H9 (cell line): ENCODE measurements at regions not wholly inside any gene's neighbourhood (a gene's known extent, or its start where the extent isn't known, plus 50 kb on each side); places are given as distances from the start of the nearest gene placed in this dataset.

Experiments
- DNase-seq: peaks from one replicate; pipeline ENCODE4 v3.0.0-alpha.2; 2017
- H2AFZ ChIP-seq: one replicate; pipeline ENCODE4 v1.6.1; 2013; ENCODE audit warnings: mild to moderate bottlenecking, low read length, control low read depth, moderate library complexity
- H2AK5ac ChIP-seq: 2 replicates; pipeline ENCODE4 v1.6.1; 2013; ENCODE audit warnings: low read length, control low read depth, mixed read lengths; ENCODE audit not compliant: insufficient read length
- H2BK120ac ChIP-seq: one replicate; pipeline ENCODE4 v1.6.1; 2013; ENCODE audit warnings: low read depth, mild to moderate bottlenecking, low read length, control low read depth, inconsistent platforms; ENCODE audit not compliant: poor library complexity, severe bottlenecking
- H2BK12ac ChIP-seq: 2 replicates; pipeline ENCODE4 v1.6.1; 2013; ENCODE audit warnings: low read length, control low read depth, mixed read lengths, low read depth; ENCODE audit not compliant: insufficient read length
- H2BK15ac ChIP-seq: 2 replicates; pipeline ENCODE4 v1.6.1; 2013; ENCODE audit warnings: low read depth, low read length, control low read depth
- H2BK20ac ChIP-seq: one replicate; pipeline ENCODE4 v1.6.1; 2013; ENCODE audit warnings: low read depth, mild to moderate bottlenecking, low read length, control low read depth, inconsistent platforms; ENCODE audit not compliant: poor library complexity, severe bottlenecking
- H2BK5ac ChIP-seq: 2 replicates; pipeline ENCODE4 v1.6.1; 2013; ENCODE audit warnings: low read length, control low read depth, mixed read lengths; ENCODE audit not compliant: insufficient read length
- H3K14ac ChIP-seq: 2 replicates; pipeline ENCODE4 v1.6.1; 2013; ENCODE audit warnings: low read length, control low read depth; ENCODE audit not compliant: insufficient read depth
- H3K18ac ChIP-seq: 2 replicates; pipeline ENCODE4 v1.6.1; 2013; ENCODE audit warnings: low read depth, mild to moderate bottlenecking, mixed read lengths, low read length, control low read depth; ENCODE audit not compliant: insufficient read length
- H3K23ac ChIP-seq: 2 replicates; pipeline ENCODE4 v1.6.1; 2013; ENCODE audit warnings: low read length, control low read depth, mixed read lengths, low read depth; ENCODE audit not compliant: insufficient read length
- H3K23me2 ChIP-seq: 2 replicates; pipeline ENCODE4 v1.6.1; 2013; ENCODE audit warnings: low read depth, mild to moderate bottlenecking, mixed read lengths, low read length, control low read depth; ENCODE audit not compliant: insufficient read length, poor library complexity, severe bottlenecking
- H3K27ac ChIP-seq: 2 replicates; pipeline ENCODE4 v1.5.1; 2013; ENCODE audit warnings: low read length, control low read depth, mixed read lengths, low read depth; ENCODE audit not compliant: insufficient read length
- H3K27me3 ChIP-seq: 2 replicates; pipeline ENCODE4 v1.6.1; 2013; ENCODE audit warnings: low read length, control low read depth, inconsistent platforms; ENCODE audit not compliant: insufficient read depth
- H3K4ac ChIP-seq: 2 replicates; pipeline ENCODE4 v1.6.1; 2013; ENCODE audit warnings: low read depth, mild to moderate bottlenecking, control low read depth, inconsistent platforms, low read length, moderate library complexity
- H3K4me1 ChIP-seq: 2 replicates; pipeline ENCODE4 v1.6.1; 2013; ENCODE audit warnings: low read length, control low read depth, inconsistent platforms; ENCODE audit not compliant: insufficient read depth
- H3K4me2 ChIP-seq: 2 replicates; pipeline ENCODE4 v1.6.1; 2013; ENCODE audit warnings: low read length, control low read depth, mixed read lengths; ENCODE audit not compliant: insufficient read length, insufficient read depth
- H3K56ac ChIP-seq: 2 replicates; pipeline ENCODE4 v1.6.1; 2013; ENCODE audit warnings: low read depth, mild to moderate bottlenecking, mixed read lengths, low read length, control low read depth; ENCODE audit not compliant: insufficient read length
- H3K79me1 ChIP-seq: 2 replicates; pipeline ENCODE4 v1.6.1; 2013; ENCODE audit warnings: low read depth, mild to moderate bottlenecking, moderate library complexity, low read length, control low read depth, inconsistent platforms; ENCODE audit not compliant: insufficient read depth, poor library complexity, severe bottlenecking
- H3K79me2 ChIP-seq: 2 replicates; pipeline ENCODE4 v1.6.1; 2013; ENCODE audit warnings: low read length, control low read depth, inconsistent platforms; ENCODE audit not compliant: insufficient read depth
- H3K9ac ChIP-seq: 2 replicates; pipeline ENCODE4 v1.6.1; 2013; ENCODE audit warnings: low read length, control low read depth, mixed read lengths; ENCODE audit not compliant: insufficient read length; ENCODE audit errors: extremely low read depth
- H3K9me3 ChIP-seq: one replicate; pipeline ENCODE4 v1.6.1; 2013; ENCODE audit warnings: low read depth, low read length, inconsistent platforms; ENCODE audit not compliant: control insufficient read depth
- H3T11ph ChIP-seq: one replicate; pipeline ENCODE4 v1.6.1; 2013; ENCODE audit warnings: mild to moderate bottlenecking, low read length, control low read depth, inconsistent platforms
- H4K20me1 ChIP-seq: one replicate; pipeline ENCODE4 v1.6.1; 2013; ENCODE audit not compliant: control insufficient read depth, insufficient read length, insufficient read depth
- H4K5ac ChIP-seq: 2 replicates; pipeline ENCODE4 v1.6.1; 2013; ENCODE audit warnings: low read depth, mild to moderate bottlenecking, mixed read lengths, low read length, control low read depth; ENCODE audit not compliant: insufficient read length
- H4K8ac ChIP-seq: replicated peaks from 2 replicates; pipeline ENCODE4 v1.6.1; 2013; ENCODE audit warnings: low read length, control low read depth, mixed read lengths, low read depth; ENCODE audit not compliant: insufficient read length
- H4K91ac ChIP-seq: 2 replicates; pipeline ENCODE4 v1.6.1; 2013; ENCODE audit warnings: low read depth, mild to moderate bottlenecking, moderate library complexity, mixed read lengths, low read length, control low read depth; ENCODE audit not compliant: insufficient read length
- H3K27ac Mint-ChIP-seq, 3 experiments: 2 replicates in 2 of 3; 3 replicates in 1 of 3; pipeline ENCODE4 v1.8.0; 2020 to 2021; ENCODE audit warnings: mixed read lengths in 3 of 3, mild to moderate bottlenecking in 1 of 3, moderate library complexity in 1 of 3
- H3K27me3 Mint-ChIP-seq: 2 replicates; pipeline ENCODE4 v1.8.0; 2021; ENCODE audit warnings: low read depth, mild to moderate bottlenecking, moderate library complexity, mixed read lengths
- H3K36me3 Mint-ChIP-seq, 3 experiments: 2 replicates in 2 of 3; 3 replicates in 1 of 3; pipeline ENCODE4 v1.8.0; 2020 to 2021; ENCODE audit warnings: low read depth in 3 of 3, mixed read lengths in 3 of 3; ENCODE audit not compliant: insufficient read depth in 1 of 3
- H3K4me1 Mint-ChIP-seq, 2 experiments: 2 replicates each; pipeline ENCODE4 v1.8.0; 2020; ENCODE audit warnings: mixed read lengths in 2 of 2
- H3K4me3 Mint-ChIP-seq, 2 experiments: 2 replicates in 1 of 2; 3 replicates in 1 of 2; pipeline ENCODE4 v1.8.0; 2020 to 2021; ENCODE audit warnings: mild to moderate bottlenecking in 2 of 2, mixed read lengths in 2 of 2, moderate library complexity in 1 of 2
- H3K9me3 Mint-ChIP-seq, 2 experiments: 2 replicates in 1 of 2; 3 replicates in 1 of 2; pipeline ENCODE4 v1.8.0; 2020; ENCODE audit warnings: mild to moderate bottlenecking in 2 of 2, mixed read lengths in 2 of 2, moderate library complexity in 1 of 2
- WGBS: extraction: QIAGEN DNeasy Blood & Tissue Kit; methylation state at CpG from one replicate; pipeline ENCODE4 v1.1.7; 2013; ENCODE audit warnings: missing lambda C conversion rate, low lambda C conversion rate, mixed read lengths; ENCODE audit not compliant: insufficient read length; ENCODE audit errors: extremely low coverage; 5-methylcytosine and 5-hydroxymethylcytosine counted together
- TF ChIP-seq, protein P1 (sequence below): fragments of 200-600 bp; sonication (generic); conservative IDR thresholded peaks from 3 replicates; pipeline ENCODE4 v1.8.0; 2021; ENCODE audit warnings: antibody characterized with exemption, mild to moderate bottlenecking

DNA sequence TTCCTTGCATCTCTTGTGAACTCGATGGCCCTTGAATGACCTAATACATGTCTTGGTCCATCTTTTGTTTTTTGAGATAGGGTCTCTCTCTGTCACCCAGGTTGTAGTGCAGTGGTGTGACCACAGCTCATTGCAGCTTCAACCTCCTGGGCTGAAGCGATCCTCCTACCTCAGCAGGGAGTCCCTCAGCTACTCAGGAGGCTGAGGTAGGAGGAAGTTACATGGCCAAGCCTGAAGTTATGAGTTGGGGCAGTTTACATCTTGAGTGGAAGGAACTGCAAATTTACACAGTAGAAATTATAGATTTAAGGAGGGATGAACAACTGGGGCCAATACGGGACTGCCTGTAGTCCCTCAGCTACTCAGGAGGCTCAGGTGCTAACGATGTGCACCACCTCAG, 97.2 kb upstream of the METTL14 start:
- Histone ChIP-seq H3K9me3 (no peaks in the 10 kb centered on the region), H2BK15ac (no peak overlapping the region), H4K91ac (no peak overlapping the region), H2BK120ac (no peak overlapping the region), H4K20me1 (no peaks in the 10 kb centered on the region), H2BK5ac (no peak overlapping the region), H3K18ac (no peak overlapping the region), H3K27ac (no peak overlapping the region), H3K27me3 (no peaks in the 10 kb centered on the region), H3K9ac (no peak overlapping the region), H2BK20ac (no peak overlapping the region), H3K4ac (no peak overlapping the region), H3K23me2 (no peaks in the 10 kb centered on the region), H3K23ac (no peak overlapping the region), H2AK5ac (no peak overlapping the region), H3T11ph (no peak overlapping the region), H3K56ac (no peak overlapping the region), H3K4me1 (no peaks in the 10 kb centered on the region), H2AFZ (no peak overlapping the region), H4K8ac (no peak overlapping the region), H2BK12ac (no peak overlapping the region), H3K4me2 (no peak overlapping the region), H3K79me2 (no peaks in the 10 kb centered on the region), H4K5ac (no peak overlapping the region), H3K14ac (no peak overlapping the region), H3K79me1 (no peaks in the 10 kb centered on the region)
- TF ChIP-seq, protein P1, sequence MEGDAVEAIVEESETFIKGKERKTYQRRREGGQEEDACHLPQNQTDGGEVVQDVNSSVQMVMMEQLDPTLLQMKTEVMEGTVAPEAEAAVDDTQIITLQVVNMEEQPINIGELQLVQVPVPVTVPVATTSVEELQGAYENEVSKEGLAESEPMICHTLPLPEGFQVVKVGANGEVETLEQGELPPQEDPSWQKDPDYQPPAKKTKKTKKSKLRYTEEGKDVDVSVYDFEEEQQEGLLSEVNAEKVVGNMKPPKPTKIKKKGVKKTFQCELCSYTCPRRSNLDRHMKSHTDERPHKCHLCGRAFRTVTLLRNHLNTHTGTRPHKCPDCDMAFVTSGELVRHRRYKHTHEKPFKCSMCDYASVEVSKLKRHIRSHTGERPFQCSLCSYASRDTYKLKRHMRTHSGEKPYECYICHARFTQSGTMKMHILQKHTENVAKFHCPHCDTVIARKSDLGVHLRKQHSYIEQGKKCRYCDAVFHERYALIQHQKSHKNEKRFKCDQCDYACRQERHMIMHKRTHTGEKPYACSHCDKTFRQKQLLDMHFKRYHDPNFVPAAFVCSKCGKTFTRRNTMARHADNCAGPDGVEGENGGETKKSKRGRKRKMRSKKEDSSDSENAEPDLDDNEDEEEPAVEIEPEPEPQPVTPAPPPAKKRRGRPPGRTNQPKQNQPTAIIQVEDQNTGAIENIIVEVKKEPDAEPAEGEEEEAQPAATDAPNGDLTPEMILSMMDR = no peak
- Mint-ChIP-seq H3K36me3 (no peaks in the 10 kb centered on the region; a peak in 1 of 7 replicates), H3K9me3 (no peaks in the 10 kb centered on the region; a peak in 1 of 5 replicates), H3K27ac (peak overlapping the region in 1 of 3 experiments; percentile 25; a peak in 2 of 7 replicates), H3K4me3 (no peak overlapping the region), H3K27me3 (peaks cover 1% of the 10 kb centered on the region), H3K4me1 (peaks cover 18 to 20% of the 10 kb centered on the region in 2 experiments)
- no peak for DNase-seq
- WGBS = no CpG with 5 or more reads among the region's 4 CpGs
